GM21515 (cell line): ENCODE measurements at regions not wholly inside any gene's neighbourhood (a gene's known extent, or its start where the extent isn't known, plus 50 kb on each side); places are given as distances from the start of the nearest gene placed in this dataset.
"Not testable (repeated sequence)": the region's sequence is repeated elsewhere in the genome, so short reads cannot be mapped to it uniquely, and the experiment has no call there.

Experiments
- ATAC-seq: cut with Tn5 transposase; IDR thresholded peaks from one replicate; pipeline ENCODE4 v1.9.1; 2021; ENCODE audit not compliant: unreplicated experiment

- no peak for ATAC-seq
These were observed 91.1 kb upstream of the MITF start for GRCh38 chr3:69648126-69648525.

- no peak for ATAC-seq
These were observed 91.7 kb upstream of the MITF start for GRCh38 chr3:69647511-69648110.

- no peak for ATAC-seq
These were observed 92.2 kb upstream of the MITF start for GRCh38 chr3:69647081-69647480.

- ATAC-seq: no peak
These were observed 92.8 kb upstream of the MITF start for GRCh38 chr3:69646287-69647067.

- no peak for ATAC-seq
These were observed 96.7 kb upstream of the MITF start for GRCh38 chr3:69642606-69643005.

DNA sequence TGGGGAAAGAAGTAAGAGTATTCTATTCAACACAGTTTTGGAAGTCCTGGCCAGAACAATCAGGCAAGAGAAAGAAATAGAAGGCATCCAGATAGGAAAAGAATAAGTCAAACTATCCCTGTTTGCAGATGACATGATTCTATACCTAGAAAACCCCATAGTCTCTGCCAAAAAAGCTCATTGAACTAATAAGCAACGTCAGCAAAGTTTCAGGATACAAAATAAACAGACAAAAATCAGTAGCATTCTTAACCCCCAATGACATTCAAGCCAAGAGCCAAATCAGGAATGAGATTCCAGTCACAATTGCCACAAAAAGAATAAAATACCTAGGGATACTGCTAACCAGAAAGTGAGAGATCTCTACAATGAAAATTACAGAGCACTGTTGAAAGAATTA lies 99.4 kb upstream of the MITF start:
- ATAC-seq: no peak

DNA sequence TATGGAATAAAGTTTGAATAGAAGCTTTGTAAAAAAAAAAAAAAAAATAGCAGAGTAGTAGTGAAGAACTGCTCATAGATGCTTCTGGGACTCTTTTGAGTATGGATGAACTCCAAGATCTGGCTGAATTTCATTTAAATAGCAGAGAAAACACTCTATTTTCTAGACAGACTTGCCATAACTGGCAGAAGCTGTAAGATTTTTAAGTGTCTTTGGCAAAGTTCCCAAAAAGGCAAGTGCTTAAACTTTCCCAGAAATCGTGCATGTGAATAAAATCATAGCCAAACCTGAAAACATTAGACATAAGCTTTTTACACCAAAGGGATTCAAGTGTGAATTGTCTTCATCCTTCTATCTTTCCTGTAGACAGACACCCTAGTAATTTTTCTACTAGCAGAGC lies 110.3 kb upstream of the MITF start:
- no peak for ATAC-seq

DNA sequence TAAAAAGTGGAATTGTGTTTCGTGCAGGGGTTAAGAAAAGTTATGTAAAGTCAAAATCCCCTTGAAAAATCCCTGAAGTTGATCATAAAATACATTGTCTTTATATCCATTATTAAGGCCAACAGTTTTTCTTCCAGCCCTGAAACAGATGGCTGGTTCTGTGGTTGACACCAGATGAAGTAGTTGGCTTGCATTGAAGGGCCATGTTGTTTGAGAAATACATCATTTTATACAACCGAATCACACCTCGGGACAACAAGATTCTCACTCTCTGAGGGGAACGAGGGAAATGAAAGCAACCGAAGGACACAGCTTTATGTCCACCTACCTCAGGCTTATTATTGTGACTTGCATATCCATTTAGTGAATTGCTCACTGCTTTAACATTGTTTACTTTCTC lies 126.0 kb upstream of the MITF start:
- ATAC-seq: no peak

DNA sequence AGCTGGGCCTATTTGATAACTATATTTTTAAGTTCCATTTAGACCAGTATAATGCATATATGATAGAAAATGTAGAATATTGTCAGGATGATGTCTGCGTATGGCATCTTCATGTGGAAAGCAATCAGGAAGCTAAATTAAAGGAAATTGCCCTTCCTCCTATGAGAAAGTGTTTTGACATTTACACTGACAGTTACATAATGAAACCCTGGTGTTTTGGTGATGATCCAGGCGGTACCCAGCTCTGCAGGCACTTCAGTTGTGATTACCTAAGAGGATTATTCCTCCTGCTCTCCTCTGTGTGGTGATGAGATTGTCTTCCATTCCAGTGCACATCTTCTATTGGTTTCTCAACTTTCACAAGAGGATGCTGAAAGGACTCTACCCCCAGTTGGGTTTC lies 126.5 kb upstream of the MITF start:
- no peak for ATAC-seq

DNA sequence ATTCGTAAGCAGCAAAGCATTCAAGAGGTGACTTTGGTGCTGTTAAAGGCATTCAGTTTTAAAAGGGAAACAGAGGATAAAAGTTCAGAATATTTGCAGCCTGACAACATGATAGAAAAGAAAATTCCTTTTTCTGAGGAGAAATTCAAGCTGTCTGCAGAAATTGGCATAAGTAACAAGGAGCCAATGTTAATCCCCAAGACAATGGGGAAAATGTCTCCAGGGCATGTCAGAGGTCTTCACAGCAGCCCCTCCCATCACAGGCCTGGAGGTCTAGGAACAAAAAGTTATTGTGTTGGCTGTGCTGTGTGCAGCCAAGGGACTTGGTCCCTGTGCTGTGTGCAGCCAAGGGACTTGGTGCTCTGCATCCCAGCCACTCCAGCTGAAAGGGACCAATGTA lies 129.7 kb upstream of the MITF start:
- ATAC-seq: not testable (repeated sequence)

DNA sequence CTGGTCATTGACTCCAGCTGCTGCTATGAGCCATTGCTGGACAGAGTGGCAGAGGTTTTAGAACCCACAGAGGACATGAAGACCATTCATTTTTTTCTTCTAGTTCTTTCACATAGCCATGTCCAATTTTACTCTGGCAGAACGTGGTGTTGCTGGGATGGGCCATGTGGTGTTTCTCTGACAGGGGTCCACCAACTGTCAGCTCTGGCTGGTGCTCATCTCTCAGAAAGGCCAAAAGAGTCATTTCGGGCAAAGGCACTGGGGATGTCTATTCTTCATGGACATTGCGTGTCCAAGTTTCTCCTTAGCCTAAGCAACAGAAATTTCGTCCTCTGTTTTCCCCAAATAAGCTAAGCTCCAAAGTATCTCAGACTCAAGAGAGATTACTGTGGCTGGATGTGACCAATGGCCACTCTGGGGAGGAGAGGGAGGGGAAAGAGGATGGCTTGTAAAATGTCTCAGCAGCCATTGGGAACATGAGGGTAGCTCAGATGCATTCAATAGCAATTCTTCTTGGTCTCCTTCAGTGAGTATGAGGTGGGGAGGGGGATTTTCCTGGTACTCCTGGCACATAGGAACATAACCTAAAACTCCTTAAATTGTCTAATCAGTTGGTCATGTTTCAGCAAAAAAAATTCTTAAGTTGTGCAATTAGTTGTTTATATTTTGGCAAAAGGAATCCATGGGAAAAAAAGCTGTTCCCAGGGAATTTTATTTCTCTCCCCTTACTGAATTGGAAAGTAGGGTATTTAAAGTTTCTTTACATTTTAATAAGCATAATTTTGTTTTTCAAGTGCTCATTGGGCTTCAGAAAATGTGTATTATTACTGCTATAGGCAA lies 131.6 kb upstream of the MITF start:
- no peak for ATAC-seq

- ATAC-seq: no peak
These were observed 133.4 kb upstream of the MITF start for GRCh38 chr3:69605867-69606266.

DNA sequence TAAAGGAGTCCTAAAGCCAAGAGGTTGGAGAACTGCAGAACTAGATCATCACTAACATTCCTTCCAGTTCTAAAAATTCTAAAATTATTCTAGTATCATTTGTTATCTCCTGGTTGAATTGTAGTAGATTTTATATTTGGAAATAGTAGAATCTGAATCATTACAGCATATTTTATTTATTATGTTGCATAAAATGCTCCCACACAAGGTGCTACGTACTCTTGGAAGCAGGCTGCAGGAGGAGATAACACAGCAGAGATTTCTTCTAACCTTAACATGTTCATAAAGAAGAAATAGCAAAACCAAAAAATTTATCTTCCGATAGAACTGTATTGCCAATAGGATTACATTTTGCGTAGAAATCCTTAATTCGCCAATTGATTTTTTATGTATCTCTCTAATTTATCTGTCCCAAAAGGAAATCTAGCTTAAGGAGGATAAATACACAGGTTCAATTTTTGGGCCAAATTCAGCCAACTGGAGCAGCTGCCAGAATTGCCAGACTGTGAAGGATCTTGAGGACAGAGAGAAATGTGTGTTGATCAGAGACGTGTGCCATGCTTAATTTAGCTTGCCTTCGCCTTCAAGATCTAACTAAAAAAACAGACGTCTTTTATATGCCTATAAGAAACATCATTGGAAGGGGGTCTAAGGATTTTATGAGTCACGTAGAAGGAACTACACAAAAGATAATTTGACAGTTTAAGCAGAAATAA lies 134.4 kb upstream of the MITF start:
- no peak for ATAC-seq

GRCh38 chr3:69602112-69602511 lies 137.2 kb upstream of the MITF start:
- ATAC-seq: no peak

GRCh38 chr3:69594286-69594685 lies 145.0 kb upstream of the MITF start:
- no peak for ATAC-seq

DNA sequence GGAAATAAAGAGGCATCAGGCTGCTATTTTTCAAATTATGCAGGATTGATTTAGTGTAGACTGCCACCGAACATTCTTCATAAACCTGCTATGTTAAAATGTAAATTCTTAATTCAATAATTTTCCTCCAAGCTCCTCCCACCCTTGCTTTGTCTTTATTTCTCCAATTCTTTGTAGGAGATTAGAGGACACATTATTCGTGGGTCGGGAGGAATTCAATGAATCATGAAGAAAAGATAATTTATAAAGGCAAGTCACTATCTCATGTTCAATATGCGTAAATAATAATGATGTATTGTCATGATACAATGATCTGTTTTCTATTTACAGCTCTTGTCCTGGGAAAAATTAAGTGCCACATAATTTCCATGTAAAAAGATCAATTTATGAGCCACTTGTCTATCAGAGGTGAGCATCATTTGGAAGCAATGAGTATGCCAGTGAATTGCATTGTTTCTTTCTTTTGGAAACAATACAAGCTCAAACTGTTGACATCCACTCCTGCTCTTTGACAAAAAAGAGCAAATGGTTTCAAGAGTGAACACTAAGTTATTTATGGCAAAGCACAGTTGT lies 148.0 kb upstream of the MITF start:
- no peak for ATAC-seq

- ATAC-seq: no peak
These were observed 149.2 kb upstream of the MITF start for GRCh38 chr3:69590111-69590510.

GRCh38 chr3:69588170-69588569 lies 151.1 kb upstream of the MITF start:
- no peak for ATAC-seq

DNA sequence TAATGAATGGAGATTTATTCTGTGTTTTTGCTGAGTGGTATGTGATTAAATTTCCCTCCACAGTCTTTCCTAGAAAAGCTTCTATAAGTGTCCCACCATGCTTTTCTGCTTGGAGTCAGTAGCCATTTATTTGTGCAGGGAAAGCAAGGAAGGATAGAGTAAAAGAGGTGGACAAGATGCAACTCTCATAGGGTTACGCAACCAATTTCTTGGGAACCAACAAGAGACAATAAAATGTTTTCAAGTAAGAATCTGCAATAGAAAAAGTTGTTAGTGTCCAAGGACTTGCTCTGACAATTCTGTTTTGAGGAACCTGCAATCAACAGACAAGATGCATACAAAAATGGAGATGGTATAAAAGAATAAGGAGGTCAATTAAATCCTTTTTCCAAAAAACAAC lies 153.8 kb upstream of the MITF start:
- no peak for ATAC-seq

- ATAC-seq: no peak
These were observed 157.2 kb upstream of the MITF start for GRCh38 chr3:69582044-69582443.
